IMR-90 (cell line): ENCODE measurements at regions not wholly inside any gene's neighbourhood (a gene's known extent, or its start where the extent isn't known, plus 50 kb on each side); places are given as distances from the start of the nearest gene placed in this dataset.

ENCODE experiments used
- ATAC-seq: fragments of 200-7000 bp; cut with Tn5 transposase; 2 replicates; pipeline ENCODE4 v1.9.1; 2020; ENCODE audit warnings: low read depth, mild to moderate bottlenecking, moderate library complexity
- BruUV-seq: library from RNA; stranded (reverse); fragments of 400-500 nt; replicated peaks from 2 replicates; lab custom pipeline; 2021; lab: Mats Ljungman, UMichigan
- CTCF ChIA-PET: fragments of 300-600 bp; formaldehyde crosslinking; extraction: SDS; loops from one replicate; lab custom pipeline; 2021; ENCODE audit warnings: antibody characterized with exemption; lab: Yijun Ruan, JAX
- POLR2A ChIA-PET: fragments of 300-600 bp; sonication (Branson Sonifier 250); formaldehyde crosslinking; loops from one replicate; lab custom pipeline; 2022; ENCODE audit warnings: antibody characterized with exemption; ENCODE audit not compliant: unreplicated experiment; lab: Charles Lee
- DNase-seq: peaks from one replicate; pipeline ENCODE4 v3.0.0; 2013
- H2AFZ ChIP-seq: replicated peaks from 2 replicates; pipeline ENCODE3; 2013; ENCODE audit warnings: low read length, mild to moderate bottlenecking; ENCODE audit not compliant: poor library complexity
- H2AK5ac ChIP-seq: 2 replicates; pipeline ENCODE4 v1.6.1; 2013; ENCODE audit warnings: low read depth, low read length, inconsistent platforms
- H2AK9ac ChIP-seq: replicated peaks from 2 replicates; pipeline ENCODE3; 2013; ENCODE audit warnings: mild to moderate bottlenecking, low read depth, low read length, moderate library complexity; ENCODE audit not compliant: poor library complexity
- H2BK120ac ChIP-seq: 2 replicates; pipeline ENCODE4 v1.6.1; 2013; ENCODE audit warnings: low read depth, low read length, inconsistent platforms
- H2BK15ac ChIP-seq: 3 replicates; pipeline ENCODE4 v1.6.1; 2013; ENCODE audit warnings: low read depth, low read length, inconsistent platforms
- H2BK20ac ChIP-seq: 2 replicates; pipeline ENCODE4 v1.6.1; 2013; ENCODE audit warnings: low read depth, mild to moderate bottlenecking, inconsistent platforms, low read length, moderate library complexity
- H2BK5ac ChIP-seq: 2 replicates; pipeline ENCODE4 v1.6.1; 2013; ENCODE audit warnings: mild to moderate bottlenecking, low read depth, low read length, inconsistent platforms; ENCODE audit not compliant: poor library complexity, severe bottlenecking
- H3K14ac ChIP-seq: replicated peaks from 2 replicates; pipeline ENCODE4 v1.6.1; 2013; ENCODE audit warnings: low read depth, low read length, inconsistent platforms
- H3K18ac ChIP-seq: 2 replicates; pipeline ENCODE4 v1.6.1; 2013; ENCODE audit warnings: low read depth, low read length, control low read depth
- H3K23ac ChIP-seq: 2 replicates; pipeline ENCODE4 v1.6.1; 2013; ENCODE audit warnings: low read depth, low read length, inconsistent platforms
- H3K27ac ChIP-seq: 2 replicates; pipeline ENCODE4 v1.5.1; 2013; ENCODE audit warnings: mild to moderate bottlenecking, control low read depth, low read length; ENCODE audit not compliant: insufficient read depth
- H3K27me3 ChIP-seq: 2 replicates; pipeline ENCODE4 v1.6.1; 2013; ENCODE audit warnings: low read length; ENCODE audit not compliant: control insufficient read depth, insufficient read depth
- H3K36me3 ChIP-seq: 2 replicates; pipeline ENCODE4 v1.6.1; 2013; ENCODE audit warnings: low read length, mixed read lengths; ENCODE audit not compliant: control insufficient read depth, insufficient read depth
- H3K4ac ChIP-seq: 2 replicates; pipeline ENCODE4 v1.6.1; 2013; ENCODE audit warnings: low read depth, low read length, inconsistent platforms
- H3K4me1 ChIP-seq: 2 replicates; pipeline ENCODE4 v1.6.1; 2013; ENCODE audit warnings: low read length, mixed read lengths; ENCODE audit not compliant: control insufficient read depth, insufficient read depth
- H3K4me2 ChIP-seq: 2 replicates; pipeline ENCODE4 v1.6.1; 2013; ENCODE audit warnings: low read depth, mild to moderate bottlenecking, control low read depth, low read length, moderate library complexity
- H3K4me3 ChIP-seq: 2 replicates; pipeline ENCODE4 v1.5.1; 2013; ENCODE audit warnings: low read depth, mild to moderate bottlenecking, control low read depth, low read length, moderate library complexity; ENCODE audit not compliant: insufficient read depth
- H3K56ac ChIP-seq: 2 replicates; pipeline ENCODE4 v1.6.1; 2013; ENCODE audit warnings: low read length, inconsistent platforms; ENCODE audit not compliant: insufficient read depth; ENCODE audit errors: extremely low read depth
- H3K79me1 ChIP-seq, 2 experiments: 2 replicates each; pipeline ENCODE4 v1.6.1; 2013; ENCODE audit warnings: low read length in 2 of 2, inconsistent platforms in 1 of 2, low read depth in 1 of 2
- H3K9ac ChIP-seq: 2 replicates; pipeline ENCODE4 v1.6.1; 2013; ENCODE audit warnings: low read depth, low read length, control low read depth
- H3K9me1 ChIP-seq: 2 replicates; pipeline ENCODE4 v1.6.1; 2013; ENCODE audit warnings: low read length, inconsistent platforms; ENCODE audit not compliant: insufficient read depth
- H3K9me3 ChIP-seq: 2 replicates; pipeline ENCODE4 v1.6.1; 2013; ENCODE audit warnings: low read length; ENCODE audit not compliant: control insufficient read depth, insufficient read depth
- H4K20me1 ChIP-seq: 2 replicates; pipeline ENCODE4 v1.6.1; 2013; ENCODE audit warnings: low read length, inconsistent platforms; ENCODE audit not compliant: insufficient read depth
- H4K5ac ChIP-seq: 2 replicates; pipeline ENCODE4 v1.6.1; 2013; ENCODE audit warnings: mild to moderate bottlenecking, low read depth, low read length, control low read depth
- H4K8ac ChIP-seq, 2 experiments: 2 replicates each; pipeline ENCODE4 v1.6.1; 2013; ENCODE audit warnings: low read depth in 2 of 2, low read length in 2 of 2, control low read depth in 1 of 2, inconsistent platforms in 1 of 2
- H4K91ac ChIP-seq: 2 replicates; pipeline ENCODE4 v1.6.1; 2013; ENCODE audit warnings: low read depth, low read length, inconsistent platforms; ENCODE audit not compliant: insufficient read depth
- MAFK ChIP-seq: IDR thresholded peaks from 2 replicates; pipeline ENCODE4 v1.6.1; 2012; ENCODE audit warnings: low read depth, low read length, improper control_type of control experiment
- MXI1 ChIP-seq: IDR thresholded peaks from 2 replicates; pipeline ENCODE4 v1.6.1; 2012; ENCODE audit warnings: low read depth, mild to moderate bottlenecking, low read length, moderate library complexity, borderline replicate concordance
- NFE2L2 ChIP-seq: fragments of 150-350 bp; IDR thresholded peaks from 2 replicates; pipeline ENCODE4 v1.6.1; 2016; ENCODE audit warnings: low read depth, mild to moderate bottlenecking, low read length
- POLR2A ChIP-seq: IDR thresholded peaks from 2 replicates; pipeline ENCODE4 v1.6.1; 2012; ENCODE audit warnings: mild to moderate bottlenecking, low read depth, low read length
- WGBS, 2 experiments: methylation state at CpG; one replicate each; pipeline versions ENCODE4 v1.1.5 to v1.1.7; 2013; ENCODE audit warnings: missing lambda C conversion rate in 2 of 2; ENCODE audit not compliant: insufficient read length in 1 of 2; ENCODE audit errors: extremely low coverage in 2 of 2; 5-methylcytosine and 5-hydroxymethylcytosine counted together
- dilution Hi-C: fragments of 300-500 bp; cut with HindIII; formaldehyde crosslinking; loops from one replicate; pipeline ENCODE4 v1.14.3; 2018; ENCODE audit warnings: low sequenced_read_pairs; ENCODE audit not compliant: unreplicated experiment
- in situ Hi-C: fragments of 300-500 bp; cut with MboI; formaldehyde crosslinking; loops from 3 replicates; pipeline ENCODE4 v1.14.3; 2019; ENCODE audit warnings: low sequenced_read_pairs, inconsistent platforms, mixed read lengths
- intact Hi-C: fragments of 100-400 bp; cut with micrococcal nuclease; formaldehyde crosslinking; loops from 2 replicates; pipeline ENCODE4 v1.10.0; 2022

DNA sequence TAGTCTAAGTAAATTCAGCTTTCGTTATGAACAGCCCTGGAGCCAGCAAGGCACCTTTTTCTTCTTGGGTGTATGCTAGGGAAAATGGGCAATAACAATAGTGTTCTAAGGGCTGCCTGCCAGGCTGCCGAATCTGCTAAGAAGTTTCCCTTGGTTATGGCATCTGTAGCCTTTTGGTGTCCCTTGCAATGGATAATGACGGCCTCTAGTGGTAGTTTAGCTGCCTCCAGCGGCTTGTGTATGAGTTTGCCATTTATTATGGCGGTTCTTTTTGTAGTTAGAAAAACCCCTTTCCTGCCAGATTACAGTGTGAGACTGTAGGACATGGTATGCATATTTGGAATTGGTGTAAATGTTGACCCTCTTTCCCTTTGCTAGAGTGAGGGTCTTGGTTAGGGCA is 78.9 kb upstream of the SPIN4 start:
- Histone ChIP-seq H3K14ac (no peak overlapping the region), H3K4me3 (no peak overlapping the region), H4K91ac (no peak overlapping the region), H4K5ac (no peak overlapping the region), H2BK15ac (no peak overlapping the region), H4K20me1 (no peaks in the 10 kb centered on the region), H2BK20ac (no peak overlapping the region), H3K4me1 (no peaks in the 10 kb centered on the region), H3K27me3 (no peaks in the 10 kb centered on the region), H4K8ac (no peak overlapping the region), H2AK9ac (no peak overlapping the region), H3K23ac (no peak overlapping the region), H3K4ac (no peak overlapping the region), H2BK5ac (no peak overlapping the region), H3K27ac (no peak overlapping the region), H3K9ac (no peak overlapping the region), H2AK5ac (no peak overlapping the region), H3K36me3 (no peaks in the 10 kb centered on the region), H3K9me3 (no peaks in the 10 kb centered on the region; the same call in 1 of the 2 replicates), H3K9me1 (no peaks in the 10 kb centered on the region), H3K4me2 (no peak overlapping the region), H3K79me1 (no peaks in the 10 kb centered on the region; a peak in 1 of 4 replicates), H2BK120ac (no peak overlapping the region), H3K18ac (no peak overlapping the region), H3K56ac (no peak overlapping the region), H2AFZ (no peak overlapping the region)
- TF ChIP-seq POLR2A = no peak
- no peak for TF ChIP-seq NFE2L2
- TF ChIP-seq MXI1 = no peak
- no peak for TF ChIP-seq MAFK
- no TSS peak for BruUV-seq
- WGBS, 2 experiments = no CpG with 5 or more reads among the region's 5 CpGs
- intact Hi-C loops = loop anchor here (10.0 kb wide), 1 partner anchor 85 kb away; no protein-coding TSS in a partner anchor
- ATAC-seq (no peak), DNase-seq (no peak)
- dilution Hi-C loops = no loop called here
- CTCF ChIA-PET = no interaction called here
- in situ Hi-C loops = no loop called here
- POLR2A ChIA-PET = no interaction called here
